T-helper 2 cell treated with Interferon-gamma antibody and Interleukin-4, amounts not matched to agents 100 ng/mL and 5 ng/mL, for 36 hours (primary cell): ENCODE measurements at regions not wholly inside any gene's neighbourhood (a gene's known extent, or its start where the extent isn't known, plus 50 kb on each side); places are given as distances from the start of the nearest gene placed in this dataset.

Experiments
- intact Hi-C: fragments of 100-400 bp; cut with micrococcal nuclease; formaldehyde crosslinking; loops from one replicate; pipeline ENCODE4 v1.15.1; 2023

DNA sequence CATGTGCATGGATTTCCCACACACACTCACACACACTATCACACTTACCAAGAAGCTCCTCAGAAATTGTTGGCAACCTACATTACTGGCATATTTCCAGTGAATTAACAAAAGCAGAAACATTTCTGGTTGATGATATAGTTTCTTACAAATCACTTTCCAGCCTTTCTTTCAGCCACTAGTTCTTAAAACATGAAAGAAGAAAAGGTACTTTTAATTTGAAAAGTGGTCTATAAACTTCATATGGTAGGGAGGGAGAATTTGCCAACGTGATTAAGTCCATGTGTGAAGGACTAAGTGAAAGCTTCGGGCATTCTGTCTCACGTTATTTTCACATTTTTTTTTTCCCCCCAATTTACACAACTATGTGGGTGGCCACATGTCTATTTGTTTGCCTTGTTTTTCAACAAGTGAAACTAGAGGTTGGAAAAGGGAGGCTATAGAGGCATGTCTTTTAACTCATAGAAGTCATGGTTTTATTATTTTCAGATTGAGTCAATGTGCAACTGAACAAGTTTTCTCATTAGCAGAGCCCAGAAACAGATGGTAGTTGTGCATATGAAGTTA lies 832.1 kb upstream of the INTU start:
- intact Hi-C loops = no loop called here

GRCh38 chr4:126807132-126807531 lies 825.6 kb upstream of the INTU start:
- intact Hi-C loops = no loop called here

GRCh38 chr4:126812076-126812475 lies 820.7 kb upstream of the INTU start:
- intact Hi-C loops = no loop called here

DNA sequence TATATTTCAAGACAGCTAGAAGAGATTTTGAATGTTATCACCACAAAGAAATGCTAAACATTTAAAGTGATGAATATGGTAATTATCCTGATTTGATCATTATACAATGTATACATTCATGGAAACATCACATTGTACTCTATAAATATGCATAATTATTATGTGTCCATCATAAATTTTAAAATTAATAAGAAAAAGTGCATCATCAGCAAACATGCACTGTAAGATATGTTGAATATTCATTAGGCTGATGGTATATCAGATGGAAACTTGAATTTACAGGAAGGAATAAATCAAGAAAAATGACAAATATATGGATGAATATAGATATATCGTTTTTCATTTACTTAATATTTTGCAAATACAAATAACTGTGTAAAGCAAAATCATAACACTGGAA lies 812.1 kb upstream of the INTU start:
- intact Hi-C loops = no loop called here

DNA sequence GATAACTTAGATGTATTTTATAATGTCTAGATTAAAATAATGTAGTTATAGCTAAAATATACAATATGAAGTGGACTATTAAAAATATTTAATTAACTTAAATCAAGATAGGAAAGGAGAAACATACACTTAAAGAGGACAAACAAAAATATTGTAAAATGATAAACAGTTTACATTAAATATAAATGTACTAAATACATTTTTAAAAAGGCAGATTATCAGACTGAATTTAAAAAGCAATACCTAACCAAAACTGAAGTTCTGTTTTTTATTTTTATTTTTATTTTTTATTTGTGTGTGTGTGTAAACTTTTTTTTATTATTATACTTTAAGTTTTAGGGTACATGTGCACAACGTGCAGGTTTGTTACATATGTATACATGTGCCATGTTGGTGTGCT lies 811.6 kb upstream of the INTU start:
- intact Hi-C loops = no loop called here

- intact Hi-C loops = no loop called here
Observed at GRCh38 chr4:126825083-126825482, 807.7 kb upstream of the INTU start.

- intact Hi-C loops = no loop called here
Observed at GRCh38 chr4:126827669-126828068, 805.1 kb upstream of the INTU start.

DNA sequence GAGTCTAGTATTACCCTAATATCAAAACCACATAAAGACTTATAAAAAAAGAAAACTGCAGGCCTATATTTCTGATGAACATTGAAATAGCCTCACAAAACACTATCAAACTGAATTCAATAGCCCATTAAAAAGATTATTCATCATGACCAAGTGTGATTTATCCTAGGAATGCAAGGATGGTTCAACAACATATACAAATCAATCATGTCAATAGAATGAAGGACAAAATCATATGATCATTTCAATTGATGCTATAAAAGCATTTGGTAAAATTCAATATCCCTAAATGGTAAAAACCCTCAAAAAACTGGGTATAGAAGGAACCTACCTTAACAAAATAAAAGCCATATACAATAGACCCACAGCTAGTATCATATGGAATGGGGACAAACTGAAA lies 797.9 kb upstream of the INTU start:
- intact Hi-C loops = no loop called here

- intact Hi-C loops = no loop called here
Observed at GRCh38 chr4:126838941-126839679, 793.6 kb upstream of the INTU start.

GRCh38 chr4:126843492-126844067 lies 789.2 kb upstream of the INTU start:
- intact Hi-C loops = no loop called here

- intact Hi-C loops = no loop called here
Observed at GRCh38 chr4:126850286-126850685, 782.5 kb upstream of the INTU start.

DNA sequence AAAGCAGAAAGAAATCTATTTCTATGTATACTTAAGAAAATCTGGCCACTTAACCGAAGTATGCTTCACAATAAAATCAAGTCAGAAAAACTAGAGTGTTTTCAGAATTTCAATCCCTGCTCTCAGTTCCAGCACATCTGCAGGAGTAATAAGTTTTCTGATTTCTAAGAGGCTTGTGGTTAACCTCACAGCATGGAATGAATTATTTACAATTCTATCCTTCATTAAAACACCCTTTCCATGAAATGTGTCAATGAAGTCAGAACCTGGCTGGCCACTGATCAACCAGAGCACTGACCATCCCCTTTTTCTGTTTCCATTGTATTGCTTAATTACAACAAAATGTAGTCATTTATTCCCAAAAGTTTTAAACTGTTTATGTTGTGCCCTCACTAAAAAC lies 781.4 kb upstream of the INTU start:
- intact Hi-C loops = no loop called here

DNA sequence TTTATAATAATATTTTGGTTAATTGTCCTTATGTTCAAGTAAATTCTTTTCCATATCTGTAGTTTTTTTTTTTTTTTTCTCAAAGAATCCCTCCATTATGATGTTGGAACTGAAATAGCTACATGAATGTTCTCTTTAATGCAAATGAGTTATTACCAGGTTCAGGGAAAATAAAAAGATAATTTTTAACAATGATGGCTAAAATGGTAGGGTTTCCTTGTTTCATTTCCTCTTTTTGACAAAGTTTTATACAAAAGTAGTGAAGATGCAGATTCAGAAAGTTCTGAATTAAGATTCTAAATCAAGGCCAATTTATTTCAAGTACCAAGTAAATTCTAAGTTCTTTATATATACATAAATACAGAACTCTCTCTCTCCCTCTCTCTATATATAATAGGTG lies 779.0 kb upstream of the INTU start:
- intact Hi-C loops = no loop called here

DNA sequence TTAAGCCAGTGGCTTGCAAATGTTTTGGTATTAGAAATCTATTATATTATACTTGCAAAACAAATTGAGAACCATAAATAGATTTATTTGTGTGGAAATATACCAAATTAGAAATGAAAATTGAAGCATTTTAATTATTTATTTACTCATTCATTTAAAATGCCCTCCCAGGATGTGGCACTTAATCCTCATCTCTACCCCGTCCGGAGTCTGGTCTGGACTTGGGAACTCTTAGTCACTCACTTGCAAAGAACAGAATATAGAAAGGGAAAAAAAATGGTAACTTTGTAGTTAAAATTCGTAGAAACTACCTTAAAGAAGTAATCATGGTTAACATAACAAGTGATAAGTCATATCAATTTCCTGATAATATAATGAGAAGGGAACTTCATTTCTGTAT lies 775.9 kb upstream of the INTU start:
- intact Hi-C loops = no loop called here

DNA sequence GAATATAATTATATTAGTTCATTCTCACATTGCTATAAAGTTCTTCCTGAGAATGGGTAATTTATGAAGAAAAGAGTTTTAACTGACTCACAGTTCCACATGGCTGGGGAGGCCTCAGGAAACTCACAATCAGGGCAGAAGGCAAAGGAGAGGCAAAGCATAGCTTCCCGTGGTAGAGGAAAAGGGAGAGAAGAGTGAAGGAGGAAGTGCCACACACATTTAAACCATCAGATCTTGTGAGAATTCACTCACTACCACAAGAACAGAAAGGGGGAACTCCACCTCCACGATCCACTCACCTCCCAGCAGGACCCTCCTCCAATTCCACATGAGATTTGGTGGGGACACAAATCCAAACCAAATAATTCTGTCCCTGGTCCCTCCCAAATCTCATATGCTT lies 773.4 kb upstream of the INTU start:
- intact Hi-C loops = no loop called here

DNA sequence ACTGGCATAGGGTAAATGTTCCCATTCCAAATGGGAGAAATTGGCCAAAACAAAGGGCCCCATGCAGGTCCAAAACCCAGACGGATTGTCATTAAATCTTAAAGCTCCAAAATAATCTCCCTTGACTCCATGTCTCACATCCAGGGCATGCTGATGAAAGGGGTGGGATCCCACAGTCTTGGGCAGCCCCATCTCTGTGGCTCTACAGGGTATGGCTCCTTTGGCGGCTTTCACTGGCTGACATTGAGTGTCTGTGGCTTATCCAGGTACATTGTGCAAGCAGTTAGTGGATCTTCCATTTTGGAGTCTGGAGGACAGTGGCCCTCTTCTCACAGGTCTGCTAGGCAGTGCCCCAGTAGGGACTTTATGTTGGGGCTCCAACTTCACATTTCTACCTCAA lies 772.9 kb upstream of the INTU start:
- intact Hi-C loops = no loop called here

DNA sequence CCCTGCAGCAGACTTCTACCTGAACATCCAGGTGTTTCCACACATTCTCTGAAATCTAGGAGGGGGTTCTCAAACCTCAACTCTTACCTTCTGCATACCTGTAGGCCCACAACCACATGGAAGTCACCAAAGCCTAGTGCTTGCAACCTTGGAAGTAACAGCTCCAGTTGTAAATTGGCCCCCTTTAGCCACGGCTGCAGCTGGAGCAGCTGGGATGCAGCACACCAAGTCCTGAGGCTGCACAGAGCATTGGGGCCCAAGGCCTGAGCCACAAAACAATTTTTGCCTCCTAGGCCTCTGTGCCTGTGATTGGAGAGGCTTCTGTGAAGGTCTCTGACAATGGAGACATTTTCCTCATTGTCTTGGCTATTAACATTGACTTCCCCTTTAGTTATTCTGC lies 772.4 kb upstream of the INTU start:
- intact Hi-C loops = no loop called here

DNA sequence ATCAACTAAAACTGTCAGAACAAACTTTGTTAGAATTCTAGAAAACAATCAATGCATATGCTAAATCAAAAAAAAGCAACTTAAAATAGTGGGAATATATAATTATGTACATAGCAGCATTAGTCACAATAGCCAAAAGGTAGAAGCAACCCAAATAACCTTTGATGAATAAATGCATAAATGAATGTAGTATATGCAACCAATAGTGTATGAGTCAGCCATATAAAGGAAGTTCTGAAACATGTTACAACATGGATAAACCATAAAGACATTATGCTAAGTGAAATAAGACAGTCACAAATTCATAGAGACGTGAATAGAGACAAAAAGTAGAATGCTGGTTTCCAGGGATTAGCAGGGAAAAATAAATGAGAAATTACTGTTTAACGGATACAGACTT lies 762.8 kb upstream of the INTU start:
- intact Hi-C loops = no loop called here

DNA sequence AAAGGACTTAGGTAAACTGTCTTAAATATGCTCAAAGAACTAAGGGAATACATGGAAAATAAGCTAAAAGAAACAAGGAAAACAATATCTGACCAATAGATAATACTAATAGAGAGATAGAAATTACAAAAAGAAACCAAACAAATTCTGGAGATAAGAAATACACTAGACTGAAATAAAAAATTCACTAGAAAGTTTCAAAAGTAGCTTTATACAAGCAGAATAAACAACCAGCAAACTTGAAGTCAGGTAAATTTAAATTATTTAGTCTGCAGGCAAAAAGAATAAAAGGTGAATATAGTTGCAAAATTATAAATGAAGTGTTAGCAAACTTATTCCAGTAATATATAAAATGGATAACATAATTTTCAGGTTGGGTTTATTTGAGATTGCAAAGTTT lies 760.9 kb upstream of the INTU start:
- intact Hi-C loops = no loop called here

GRCh38 chr4:126874533-126874932 lies 758.2 kb upstream of the INTU start:
- intact Hi-C loops = no loop called here

DNA sequence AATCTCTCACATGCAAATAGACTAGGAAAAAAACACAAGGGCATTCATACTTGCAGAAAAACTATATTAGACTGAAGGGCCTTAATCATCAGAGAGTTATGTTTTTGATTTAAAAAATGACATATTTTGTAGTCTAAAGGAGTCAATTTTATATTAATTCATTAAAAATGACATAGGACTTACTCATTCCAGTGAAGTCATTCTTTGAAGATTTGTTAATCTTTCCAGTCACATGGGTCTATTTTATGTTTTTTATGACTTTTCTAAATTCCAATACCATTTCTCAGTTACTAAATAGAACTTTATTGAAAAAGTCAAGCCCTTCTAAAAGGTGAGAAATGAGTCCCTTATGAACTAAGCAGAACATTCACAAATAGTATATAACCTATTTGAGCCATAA lies 743.8 kb upstream of the INTU start:
- intact Hi-C loops = no loop called here

GRCh38 chr4:126890383-126890782 lies 742.4 kb upstream of the INTU start:
- intact Hi-C loops = no loop called here

GRCh38 chr4:126890994-126891393 lies 741.8 kb upstream of the INTU start:
- intact Hi-C loops = no loop called here
